ENCODE measurements at regions not wholly inside any gene's neighbourhood (a gene's known extent, or its start where the extent isn't known, plus 50 kb on each side); places are given as distances from the start of the nearest gene placed in this dataset.

GRCh38 chr3:193938613-193939012 lies 197.3 kb upstream of the HES1 start:
- DNase-seq: peak; percentile 99

- DNase-seq: no peak
These were observed 196.4 kb upstream of the HES1 start for GRCh38 chr3:193939527-193939926.

GRCh38 chr3:193940526-193940925 lies 195.4 kb upstream of the HES1 start:
- no peak for DNase-seq

GRCh38 chr3:193941486-193941885 lies 194.5 kb upstream of the HES1 start:
- DNase-seq: no peak

- DNase-seq: peak; percentile 15
These were observed 193.4 kb upstream of the HES1 start for GRCh38 chr3:193942516-193943055.

GRCh38 chr3:193943200-193943599 lies 192.7 kb upstream of the HES1 start:
- DNase-seq: peak; percentile 66

GRCh38 chr3:193943851-193944517 lies 192.0 kb upstream of the HES1 start:
- DNase-seq: no peak

GRCh38 chr3:193944518-193944884 lies 191.4 kb upstream of the HES1 start:
- DNase-seq: no peak

GRCh38 chr3:193945143-193945542 lies 190.8 kb upstream of the HES1 start:
- no peak for DNase-seq

GRCh38 chr3:193946945-193947344 lies 189.0 kb upstream of the HES1 start:
- DNase-seq: peak; percentile 94

GRCh38 chr3:193947596-193947995 lies 188.4 kb upstream of the HES1 start:
- DNase-seq: no peak

- peak; percentile 63 for DNase-seq
These were observed 187.5 kb upstream of the HES1 start for GRCh38 chr3:193948459-193948858.

- peak; percentile 68 for DNase-seq
These were observed 184.1 kb upstream of the HES1 start for GRCh38 chr3:193951859-193952258.

GRCh38 chr3:193954752-193955151 lies 181.2 kb upstream of the HES1 start:
- no peak for DNase-seq

- DNase-seq: no peak
These were observed 180.2 kb upstream of the HES1 start for GRCh38 chr3:193955719-193956118.

GRCh38 chr3:193959861-193960260 lies 176.1 kb upstream of the HES1 start:
- DNase-seq: no peak

- peak; percentile 89 for DNase-seq
These were observed 175.3 kb upstream of the HES1 start for GRCh38 chr3:193960487-193961274.

GRCh38 chr3:193962986-193963685 lies 172.8 kb upstream of the HES1 start:
- no peak for DNase-seq

- no peak for DNase-seq
These were observed 172.0 kb upstream of the HES1 start for GRCh38 chr3:193963808-193964516.

- no peak for DNase-seq
These were observed 171.4 kb upstream of the HES1 start for GRCh38 chr3:193964517-193964880.

- peak; percentile 34 for DNase-seq
These were observed 167.5 kb upstream of the HES1 start for GRCh38 chr3:193968380-193968974.

- peak; percentile 87 for DNase-seq
These were observed 165.7 kb upstream of the HES1 start for GRCh38 chr3:193970131-193970772.
